ENCODE measurements at regions not wholly inside any gene's neighbourhood (a gene's known extent, or its start where the extent isn't known, plus 50 kb on each side); places are given as distances from the start of the nearest gene placed in this dataset.

DNA sequence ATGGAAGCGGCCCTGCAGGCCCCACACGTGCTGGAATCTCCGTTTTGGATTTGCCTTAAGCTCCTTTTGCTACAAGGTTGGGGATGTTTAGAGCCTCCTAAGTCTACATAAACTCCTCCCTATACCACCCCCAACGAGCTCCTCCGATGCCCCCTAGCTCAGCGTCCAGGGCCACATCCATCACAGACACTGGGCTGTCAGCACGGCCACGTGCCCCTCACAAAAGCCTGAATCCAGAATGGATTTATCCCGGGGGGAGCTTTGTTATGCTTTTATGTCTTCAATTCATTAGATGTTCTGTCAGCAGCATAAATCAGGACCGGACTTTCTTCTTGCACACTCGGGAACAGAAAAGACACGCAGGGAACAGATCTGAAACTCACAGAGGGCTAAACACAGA is 52.6 kb upstream of the CD82 start:
- DNase-seq = no peak

DNA sequence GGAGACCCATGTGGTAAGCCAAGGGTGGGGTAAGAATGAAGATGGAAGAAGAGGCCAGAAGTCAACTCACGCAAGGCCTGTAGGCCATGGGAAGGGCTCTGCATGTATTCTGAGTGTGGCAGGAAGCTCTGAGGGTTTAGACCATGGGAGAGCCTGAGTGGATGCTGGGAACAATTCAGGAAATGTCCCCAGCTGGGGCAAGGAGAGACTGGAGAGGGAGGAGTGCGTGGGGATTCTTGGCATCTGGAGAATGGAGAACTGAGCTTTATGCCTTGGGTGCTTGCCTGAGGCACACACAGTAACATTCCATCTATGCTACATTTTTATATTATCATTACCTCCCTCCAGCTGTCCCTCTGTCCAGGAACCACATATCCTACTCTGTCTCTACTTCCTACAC is 50.4 kb upstream of the CD82 start:
- in situ Hi-C loops (cut with HindIII; ENCODE audit: low pct_ligation_motif_present, low sequenced_read_pairs) = no loop called here
- TF ChIP-seq, protein P1, sequence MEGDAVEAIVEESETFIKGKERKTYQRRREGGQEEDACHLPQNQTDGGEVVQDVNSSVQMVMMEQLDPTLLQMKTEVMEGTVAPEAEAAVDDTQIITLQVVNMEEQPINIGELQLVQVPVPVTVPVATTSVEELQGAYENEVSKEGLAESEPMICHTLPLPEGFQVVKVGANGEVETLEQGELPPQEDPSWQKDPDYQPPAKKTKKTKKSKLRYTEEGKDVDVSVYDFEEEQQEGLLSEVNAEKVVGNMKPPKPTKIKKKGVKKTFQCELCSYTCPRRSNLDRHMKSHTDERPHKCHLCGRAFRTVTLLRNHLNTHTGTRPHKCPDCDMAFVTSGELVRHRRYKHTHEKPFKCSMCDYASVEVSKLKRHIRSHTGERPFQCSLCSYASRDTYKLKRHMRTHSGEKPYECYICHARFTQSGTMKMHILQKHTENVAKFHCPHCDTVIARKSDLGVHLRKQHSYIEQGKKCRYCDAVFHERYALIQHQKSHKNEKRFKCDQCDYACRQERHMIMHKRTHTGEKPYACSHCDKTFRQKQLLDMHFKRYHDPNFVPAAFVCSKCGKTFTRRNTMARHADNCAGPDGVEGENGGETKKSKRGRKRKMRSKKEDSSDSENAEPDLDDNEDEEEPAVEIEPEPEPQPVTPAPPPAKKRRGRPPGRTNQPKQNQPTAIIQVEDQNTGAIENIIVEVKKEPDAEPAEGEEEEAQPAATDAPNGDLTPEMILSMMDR (IDR thresholded peaks at IDR 0.05; ENCODE audit: low read depth, low read length, missing control alignments) = no peak
- no peak overlapping the region for H3K4me3 ChIP-seq (ENCODE audit: low read depth, low read length)
- H3K27ac ChIP-seq = no peak overlapping the region
- no peak for DNase-seq
- H3K27me3 ChIP-seq (replicated peaks) = no peaks in the 10 kb centered on the region
- no peaks in the 10 kb centered on the region for H3K36me3 ChIP-seq (replicated peaks)

More for the DNA sequence above, 52.6 kb upstream of the CD82 start:
- no peaks in the 10 kb centered on the region for H3K27me3 ChIP-seq (replicated peaks)
- H3K27ac ChIP-seq = no peak overlapping the region
- H3K36me3 ChIP-seq (replicated peaks) = no peaks in the 10 kb centered on the region
- in situ Hi-C loops (cut with HindIII; ENCODE audit: low pct_ligation_motif_present, low sequenced_read_pairs) = no loop called here
- no peak overlapping the region for H3K4me3 ChIP-seq (ENCODE audit: low read depth, low read length)
- TF ChIP-seq, protein P1 (IDR thresholded peaks at IDR 0.05; ENCODE audit: low read depth, low read length, missing control alignments) = no peak
